NB4 (cell line): ENCODE measurements at regions not wholly inside any gene's neighbourhood (a gene's known extent, or its start where the extent isn't known, plus 50 kb on each side); places are given as distances from the start of the nearest gene placed in this dataset.
A peak's percentile ranks its signal among the peaks of the same experiment; 100 is the strongest.

Experiments
- DNase-seq: peaks from one replicate; pipeline ENCODE4 v3.0.0; 2010; ENCODE audit warnings: low read depth
- H3K4me3 ChIP-seq: one replicate; pipeline ENCODE4 v1.5.1; 2011; ENCODE audit warnings: mild to moderate bottlenecking, low read depth, low read length, moderate library complexity
- MYC ChIP-seq: IDR thresholded peaks from 2 replicates; pipeline ENCODE4 v1.6.1; 2011; ENCODE audit warnings: low read depth, low read length
- POLR2A ChIP-seq: IDR thresholded peaks from 2 replicates; pipeline ENCODE4 v1.6.1; 2011; ENCODE audit warnings: mild to moderate bottlenecking; ENCODE audit not compliant: insufficient read length; ENCODE audit errors: extremely low read depth
- TF ChIP-seq, protein P1 (sequence below): IDR thresholded peaks from one replicate; pipeline ENCODE4 v1.5.1; 2012; ENCODE audit warnings: low read depth, low read length
- TF ChIP-seq, protein P2 (sequence below): IDR thresholded peaks from 2 replicates; pipeline ENCODE4 v1.6.1; 2011; ENCODE audit warnings: low read depth, low read length

GRCh38 chr11:10911907-10912306 is 54.1 kb upstream of the ZBED5 start:
- DNase-seq: no peak
- H3K4me3 ChIP-seq: no peak overlapping the region
- TF ChIP-seq, protein P1, sequence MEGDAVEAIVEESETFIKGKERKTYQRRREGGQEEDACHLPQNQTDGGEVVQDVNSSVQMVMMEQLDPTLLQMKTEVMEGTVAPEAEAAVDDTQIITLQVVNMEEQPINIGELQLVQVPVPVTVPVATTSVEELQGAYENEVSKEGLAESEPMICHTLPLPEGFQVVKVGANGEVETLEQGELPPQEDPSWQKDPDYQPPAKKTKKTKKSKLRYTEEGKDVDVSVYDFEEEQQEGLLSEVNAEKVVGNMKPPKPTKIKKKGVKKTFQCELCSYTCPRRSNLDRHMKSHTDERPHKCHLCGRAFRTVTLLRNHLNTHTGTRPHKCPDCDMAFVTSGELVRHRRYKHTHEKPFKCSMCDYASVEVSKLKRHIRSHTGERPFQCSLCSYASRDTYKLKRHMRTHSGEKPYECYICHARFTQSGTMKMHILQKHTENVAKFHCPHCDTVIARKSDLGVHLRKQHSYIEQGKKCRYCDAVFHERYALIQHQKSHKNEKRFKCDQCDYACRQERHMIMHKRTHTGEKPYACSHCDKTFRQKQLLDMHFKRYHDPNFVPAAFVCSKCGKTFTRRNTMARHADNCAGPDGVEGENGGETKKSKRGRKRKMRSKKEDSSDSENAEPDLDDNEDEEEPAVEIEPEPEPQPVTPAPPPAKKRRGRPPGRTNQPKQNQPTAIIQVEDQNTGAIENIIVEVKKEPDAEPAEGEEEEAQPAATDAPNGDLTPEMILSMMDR: no peak
- TF ChIP-seq MYC (no peak), POLR2A (no peak)
- TF ChIP-seq, protein P2, sequence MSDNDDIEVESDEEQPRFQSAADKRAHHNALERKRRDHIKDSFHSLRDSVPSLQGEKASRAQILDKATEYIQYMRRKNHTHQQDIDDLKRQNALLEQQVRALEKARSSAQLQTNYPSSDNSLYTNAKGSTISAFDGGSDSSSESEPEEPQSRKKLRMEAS: no peak

- TF ChIP-seq, protein P2: peak; percentile 37; the same call in 1 of the 2 replicates
- TF ChIP-seq MYC: no peak
- DNase-seq: peak; percentile 73
- no peak overlapping the region for H3K4me3 ChIP-seq
These were observed 51.5 kb upstream of the ZBED5 start for GRCh38 chr11:10909141-10909883.

DNA sequence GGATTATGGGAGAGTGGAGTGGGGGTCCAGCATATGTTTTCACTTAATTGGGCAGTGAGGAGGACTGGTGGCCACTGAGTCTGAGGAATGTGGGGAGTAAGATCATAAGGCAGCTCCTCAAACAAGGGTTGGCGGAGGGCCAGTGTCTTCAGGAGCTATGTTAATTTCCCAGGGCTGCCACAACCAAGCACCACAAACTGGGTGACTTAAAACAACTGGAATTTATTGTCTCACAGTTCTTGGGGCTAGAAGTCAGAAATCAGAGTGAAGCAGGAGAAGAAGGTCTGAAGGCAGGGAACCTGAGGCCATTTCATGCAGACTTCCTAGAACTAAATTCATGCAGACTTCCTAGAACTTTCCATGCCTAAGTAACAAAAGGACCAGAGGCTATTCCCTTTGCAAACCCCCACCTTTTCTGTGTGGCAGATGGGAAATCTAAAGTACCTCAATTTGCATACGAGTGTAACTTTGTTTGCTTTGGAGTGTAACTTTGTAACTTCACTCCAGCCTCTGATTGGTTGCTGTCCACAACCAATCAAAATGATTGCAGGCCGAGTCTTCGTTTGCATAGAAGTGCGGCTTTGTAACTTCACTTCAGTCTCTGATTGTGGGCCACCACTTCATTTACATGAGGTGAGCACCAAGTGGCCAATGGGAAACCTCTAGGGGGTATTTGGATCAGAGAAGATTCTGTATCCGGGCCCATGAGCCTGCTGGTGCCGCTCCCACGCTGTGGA is 50.5 kb upstream of the ZBED5 start:
- TF ChIP-seq, protein P2: no peak
- TF ChIP-seq MYC (no peak), POLR2A (no peak)
- TF ChIP-seq, protein P1: no peak
- no peak for DNase-seq
- no peak overlapping the region for H3K4me3 ChIP-seq
